Endothelial cell of umbilical vein (primary cell): ENCODE measurements at regions not wholly inside any gene's neighbourhood (a gene's known extent, or its start where the extent isn't known, plus 50 kb on each side); places are given as distances from the start of the nearest gene placed in this dataset.

Experiments
- BruUV-seq: library from RNA; stranded (reverse); fragments of 400-500 nt; replicated peaks from 2 replicates; lab custom pipeline; 2021; lab: Mats Ljungman, UMichigan
- CTCF ChIA-PET: fragments of 300-600, 350-600 bp; sonication (Branson Sonifier 250); formaldehyde crosslinking; loops from one replicate; lab custom pipeline; 2021; ENCODE audit warnings: antibody characterized with exemption, inconsistent platforms; lab: Charles Lee
- POLR2A ChIA-PET: fragments of 300-600, 350-600 bp; sonication (Branson Sonifier 250); formaldehyde crosslinking; loops from one replicate; lab custom pipeline; 2021; ENCODE audit warnings: antibody characterized with exemption, inconsistent platforms; lab: Charles Lee
- DNase-seq: peaks from one replicate; pipeline ENCODE4 v3.0.0-alpha.2; 2011; ENCODE audit warnings: low read depth, low spot score
- FAIRE-seq: peaks from 2 replicates; lab custom pipeline; 2011; peaks lifted over from hg19 to GRCh38; lab: Jason Lieb, UNC
- H2AFZ ChIP-seq: 2 replicates; pipeline ENCODE4 v1.6.0; 2012; ENCODE audit warnings: low read depth, low read length, control low read depth, inconsistent platforms
- H3K27ac ChIP-seq: 2 replicates; pipeline ENCODE4 v1.5.1; 2011; ENCODE audit warnings: low read depth, mild to moderate bottlenecking, control low read depth, low read length, moderate library complexity; ENCODE audit not compliant: insufficient read depth
- H3K27me3 ChIP-seq, 2 experiments: 2 replicates each; pipeline versions ENCODE4 v1.6.0 to v1.6.1; 2011; ENCODE audit warnings: low read length in 2 of 2, mixed read lengths in 1 of 2; ENCODE audit not compliant: control insufficient read depth in 2 of 2, insufficient read depth in 2 of 2
- H3K36me3 ChIP-seq, 2 experiments: 2 replicates in 1 of 2; 3 replicates in 1 of 2; pipeline ENCODE4 v1.5.1; 2011; ENCODE audit warnings: low read length in 2 of 2, mild to moderate bottlenecking in 1 of 2, moderate library complexity in 1 of 2; ENCODE audit not compliant: control insufficient read depth in 2 of 2, insufficient read depth in 2 of 2; ENCODE audit errors: extremely low read depth in 1 of 2
- H3K4me1 ChIP-seq: 3 replicates; pipeline ENCODE4 v1.5.1; 2011; ENCODE audit warnings: mild to moderate bottlenecking, low read length; ENCODE audit not compliant: control insufficient read depth, insufficient read depth; ENCODE audit errors: extremely low read depth
- H3K4me2 ChIP-seq: 2 replicates; pipeline ENCODE4 v1.6.1; 2011; ENCODE audit warnings: low read length, control low read depth, mixed read lengths; ENCODE audit not compliant: insufficient read depth
- H3K4me3 ChIP-seq, 3 experiments: fragments of 200-600 bp in 1 of 3; sonication (generic), shearing (Covaris generic) in 1 of 3; replicated peaks in 1 of 3; 2 replicates each; pipeline ENCODE4 v1.5.1; 2011 to 2016; ENCODE audit warnings: control low read depth in 3 of 3, low read length in 3 of 3, mild to moderate bottlenecking in 2 of 3, inconsistent platforms in 1 of 3, low read depth in 1 of 3, moderate library complexity in 1 of 3; ENCODE audit not compliant: insufficient read depth in 1 of 3
- H3K79me2 ChIP-seq: 2 replicates; pipeline ENCODE4 v1.6.0; 2012; ENCODE audit warnings: low read length, inconsistent platforms; ENCODE audit not compliant: control insufficient read depth, insufficient read depth
- H3K9ac ChIP-seq: replicated peaks from 2 replicates; pipeline ENCODE3; 2011; ENCODE audit warnings: low read length, control low read depth; ENCODE audit not compliant: insufficient read depth; ENCODE audit errors: extremely low read depth
- H3K9me1 ChIP-seq: replicated peaks from 3 replicates; pipeline ENCODE4 v1.6.0; 2011; ENCODE audit warnings: mild to moderate bottlenecking, low read length; ENCODE audit not compliant: control insufficient read depth, insufficient read depth; ENCODE audit errors: extremely low read depth
- H3K9me3 ChIP-seq: replicated peaks from 2 replicates; pipeline ENCODE4 v1.5.1; 2012; ENCODE audit warnings: low read length, inconsistent platforms; ENCODE audit not compliant: control insufficient read depth, insufficient read depth
- H4K20me1 ChIP-seq: replicated peaks from 2 replicates; pipeline ENCODE3; 2011; ENCODE audit warnings: mild to moderate bottlenecking, low read length; ENCODE audit not compliant: control insufficient read depth, insufficient read depth; ENCODE audit errors: extremely low read depth
- EZH2 ChIP-seq: IDR thresholded peaks from 2 replicates; pipeline ENCODE4 v1.6.1; 2012; ENCODE audit warnings: borderline replicate concordance, low read depth, mild to moderate bottlenecking, moderate library complexity, low read length, inconsistent platforms; ENCODE audit not compliant: severe bottlenecking
- JUN ChIP-seq: IDR thresholded peaks from 2 replicates; pipeline ENCODE4 v1.6.1; 2011; ENCODE audit warnings: borderline replicate concordance, low read depth; ENCODE audit not compliant: insufficient read length, insufficient read depth
- MAX ChIP-seq: IDR thresholded peaks from 2 replicates; pipeline ENCODE4 v1.6.1; 2011; ENCODE audit not compliant: insufficient read depth, insufficient read length
- MYC ChIP-seq: IDR thresholded peaks from one replicate; pipeline ENCODE4 v1.6.1; 2011; ENCODE audit warnings: mild to moderate bottlenecking, low read depth, low read length
- POLR2A ChIP-seq: IDR thresholded peaks from 2 replicates; pipeline ENCODE4 v1.6.1; 2012; ENCODE audit warnings: low read depth, mild to moderate bottlenecking, control low read depth, low read length
- POLR2AphosphoS5 ChIP-seq: IDR thresholded peaks from 2 replicates; pipeline ENCODE4 v1.6.1; 2012; ENCODE audit warnings: low read depth, mild to moderate bottlenecking, control low read depth, low read length, moderate library complexity; ENCODE audit not compliant: insufficient read depth
- dilution Hi-C: fragments of 300-500 bp; cut with MboI; formaldehyde crosslinking; loops from one replicate; pipeline ENCODE4 v1.15.0; 2019; ENCODE audit warnings: low sequenced_read_pairs; ENCODE audit not compliant: extremely low pct_ligation_motif_present
- intact Hi-C: fragments of 100-400 bp; cut with micrococcal nuclease; formaldehyde crosslinking; loops from one replicate; pipeline ENCODE4 v1.10.0; 2022
- TF ChIP-seq, protein P1 (sequence below), 2 donors: IDR thresholded peaks; 1 replicate in 1 of 2; 2 replicates in 1 of 2; pipeline ENCODE4 v1.5.1; 2011; ENCODE audit warnings: low read length in 2 of 2, mild to moderate bottlenecking in 2 of 2, moderate library complexity in 2 of 2, control low read depth in 1 of 2, inconsistent platforms in 1 of 2, low read depth in 1 of 2; ENCODE audit not compliant: insufficient read depth in 1 of 2; ENCODE audit errors: extremely low read depth in 1 of 2

GRCh38 chr15:88395872-88396781 is 71.1 kb downstream of the MRPL46 start:
- POLR2A ChIA-PET: no interaction called here

More at GRCh38 chr15:88395872-88396781, 71.1 kb downstream of the MRPL46 start:
- Histone ChIP-seq H3K79me2 (no peaks in the 10 kb centered on the region), H3K4me2 (no peak overlapping the region), H3K4me3 (no peak overlapping the region), H3K9me3 (no peaks in the 10 kb centered on the region), H3K27me3 (no peaks in the 10 kb centered on the region), H3K27ac (no peak overlapping the region), H3K36me3 (no peaks in the 10 kb centered on the region), H3K4me1 (no peaks in the 10 kb centered on the region), H4K20me1 (no peaks in the 10 kb centered on the region), H2AFZ (no peak overlapping the region), H3K9me1 (no peaks in the 10 kb centered on the region), H3K9ac (no peak overlapping the region)
- CTCF ChIA-PET: no interaction called here
- FAIRE-seq (no peak), DNase-seq (no peak)
- TF ChIP-seq POLR2A (no peak), JUN (no peak), EZH2 (no peak), MAX (no peak), MYC (no peak), POLR2AphosphoS5 (no peak)
- TF ChIP-seq, protein P1, sequence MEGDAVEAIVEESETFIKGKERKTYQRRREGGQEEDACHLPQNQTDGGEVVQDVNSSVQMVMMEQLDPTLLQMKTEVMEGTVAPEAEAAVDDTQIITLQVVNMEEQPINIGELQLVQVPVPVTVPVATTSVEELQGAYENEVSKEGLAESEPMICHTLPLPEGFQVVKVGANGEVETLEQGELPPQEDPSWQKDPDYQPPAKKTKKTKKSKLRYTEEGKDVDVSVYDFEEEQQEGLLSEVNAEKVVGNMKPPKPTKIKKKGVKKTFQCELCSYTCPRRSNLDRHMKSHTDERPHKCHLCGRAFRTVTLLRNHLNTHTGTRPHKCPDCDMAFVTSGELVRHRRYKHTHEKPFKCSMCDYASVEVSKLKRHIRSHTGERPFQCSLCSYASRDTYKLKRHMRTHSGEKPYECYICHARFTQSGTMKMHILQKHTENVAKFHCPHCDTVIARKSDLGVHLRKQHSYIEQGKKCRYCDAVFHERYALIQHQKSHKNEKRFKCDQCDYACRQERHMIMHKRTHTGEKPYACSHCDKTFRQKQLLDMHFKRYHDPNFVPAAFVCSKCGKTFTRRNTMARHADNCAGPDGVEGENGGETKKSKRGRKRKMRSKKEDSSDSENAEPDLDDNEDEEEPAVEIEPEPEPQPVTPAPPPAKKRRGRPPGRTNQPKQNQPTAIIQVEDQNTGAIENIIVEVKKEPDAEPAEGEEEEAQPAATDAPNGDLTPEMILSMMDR (IDR thresholded peaks at IDR 0.05; ENCODE audit: extremely low read depth in 1 of 2, insufficient read depth in 1 of 2, low read depth in 1 of 2, low read length in 2 of 2): no peak
- dilution Hi-C loops (no loop called here), intact Hi-C loops (no loop called here)
- BruUV-seq: no TSS peak
